HG02571 (cell line): ENCODE measurements at regions not wholly inside any gene's neighbourhood (a gene's known extent, or its start where the extent isn't known, plus 50 kb on each side); places are given as distances from the start of the nearest gene placed in this dataset.
"Not testable (repeated sequence)": the region's sequence is repeated elsewhere in the genome, so short reads cannot be mapped to it uniquely, and the experiment has no call there.

Experiments
- ATAC-seq: cut with Tn5 transposase; IDR thresholded peaks from one replicate; pipeline ENCODE4 v1.9.1; 2021; ENCODE audit warnings: mild to moderate bottlenecking, moderate library complexity; ENCODE audit not compliant: unreplicated experiment

- ATAC-seq: not testable (repeated sequence)
Observed at GRCh38 chr18:14460364-14460763, 83.0 kb downstream of the POTEC start.

GRCh38 chr18:14459826-14460225 is 83.6 kb downstream of the POTEC start:
- ATAC-seq: not testable (repeated sequence)

DNA sequence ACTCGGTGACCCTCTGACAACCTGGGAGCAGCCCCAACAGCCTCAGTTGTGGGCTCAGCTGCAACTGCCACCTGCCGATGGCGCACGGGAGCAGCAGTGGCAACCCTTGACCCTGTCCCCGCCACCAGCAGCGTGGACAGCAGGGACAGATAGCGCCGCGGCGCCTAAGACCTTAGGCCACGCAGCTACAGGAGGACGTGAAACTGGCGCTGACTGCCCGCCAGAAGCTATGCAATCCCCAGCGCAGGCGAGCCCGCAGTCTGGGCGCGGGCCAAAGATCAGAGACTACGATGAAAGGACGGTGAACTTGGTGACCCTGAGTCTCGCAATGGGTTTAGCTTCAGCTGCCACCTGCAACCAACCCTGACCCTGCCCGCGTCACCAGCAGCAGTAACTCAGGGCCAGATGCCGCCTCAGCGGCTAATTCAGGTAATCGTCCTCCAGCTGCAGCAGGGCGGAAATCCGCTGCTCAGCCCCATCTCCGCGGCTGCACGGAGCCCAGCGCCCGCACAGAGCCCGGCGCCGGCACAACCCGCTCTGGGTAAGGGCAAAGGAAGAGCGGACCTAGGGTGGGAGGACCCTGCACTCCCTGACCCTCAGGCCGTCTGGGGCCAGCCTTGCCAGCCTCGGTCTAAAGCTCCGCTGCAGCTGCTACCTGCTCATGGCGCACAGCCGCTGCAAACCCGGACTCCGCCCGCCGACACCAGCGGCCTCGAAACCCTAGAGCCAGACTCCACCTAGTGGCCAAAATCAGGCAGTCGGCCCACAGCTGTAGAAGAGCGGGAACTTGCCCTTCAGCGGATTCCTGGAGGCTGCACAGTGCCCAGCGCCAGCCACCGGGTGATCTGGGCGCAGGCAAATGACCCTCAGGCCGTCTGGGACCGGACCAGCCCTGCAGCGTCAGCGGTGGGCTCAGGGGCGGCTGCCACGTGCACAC is 85.1 kb downstream of the POTEC start:
- not testable (repeated sequence) for ATAC-seq

- ATAC-seq: not testable (repeated sequence)
Observed at GRCh38 chr18:14450637-14451009, 92.8 kb downstream of the POTEC start.

- ATAC-seq: not testable (repeated sequence)
Observed at GRCh38 chr18:14449995-14450636, 93.3 kb downstream of the POTEC start.

- ATAC-seq: not testable (repeated sequence)
Observed at GRCh38 chr18:14449062-14449461, 94.3 kb downstream of the POTEC start.

- ATAC-seq: not testable (repeated sequence)
Observed at GRCh38 chr18:14447715-14448114, 95.7 kb downstream of the POTEC start.

DNA sequence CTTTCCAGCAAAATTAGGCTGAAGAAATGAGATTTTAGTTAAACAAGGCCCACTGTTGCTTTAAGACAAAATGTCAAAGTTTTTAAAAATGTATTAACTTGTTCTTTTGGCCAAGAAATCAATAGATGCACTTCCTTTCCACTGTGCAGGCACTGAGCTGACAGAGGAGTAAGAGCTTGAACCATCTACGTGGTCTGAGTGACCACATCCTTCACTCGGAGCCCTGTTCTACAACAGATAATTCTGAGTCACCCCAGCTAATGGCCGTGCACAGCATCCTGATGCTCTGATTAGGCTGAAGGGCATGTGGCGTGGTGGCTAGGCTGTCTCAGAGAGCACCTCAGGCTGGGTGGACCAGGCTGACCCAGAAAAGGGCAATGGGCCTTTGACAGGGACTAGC is 107.9 kb downstream of the POTEC start:
- not testable (repeated sequence) for ATAC-seq

- ATAC-seq: not testable (repeated sequence)
Observed at GRCh38 chr18:14432371-14432770, 111.0 kb downstream of the POTEC start.

- ATAC-seq: not testable (repeated sequence)
Observed at GRCh38 chr18:14431031-14431521, 112.3 kb downstream of the POTEC start.

DNA sequence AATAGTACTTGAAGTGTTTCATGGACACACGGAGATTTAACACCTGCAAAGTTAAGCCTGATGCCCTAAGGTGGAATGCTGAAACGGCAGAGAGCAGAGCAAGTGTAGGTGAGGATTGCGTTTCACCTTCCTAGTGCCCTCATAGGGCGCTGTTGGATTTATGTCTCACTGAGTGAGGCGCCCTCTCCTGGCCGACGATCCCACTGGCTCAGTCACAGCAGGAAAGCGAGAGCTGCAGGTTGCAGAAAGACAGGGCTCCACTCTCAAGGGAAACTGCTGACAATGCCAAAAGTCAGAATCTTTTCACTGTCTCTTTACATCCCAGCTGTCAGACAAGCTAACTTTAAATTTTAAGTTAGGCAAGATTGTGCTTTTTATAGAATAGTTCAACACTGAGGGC is 127.6 kb downstream of the POTEC start:
- ATAC-seq: not testable (repeated sequence)

GRCh38 chr18:14415399-14415798 is 128.0 kb downstream of the POTEC start:
- not testable (repeated sequence) for ATAC-seq

DNA sequence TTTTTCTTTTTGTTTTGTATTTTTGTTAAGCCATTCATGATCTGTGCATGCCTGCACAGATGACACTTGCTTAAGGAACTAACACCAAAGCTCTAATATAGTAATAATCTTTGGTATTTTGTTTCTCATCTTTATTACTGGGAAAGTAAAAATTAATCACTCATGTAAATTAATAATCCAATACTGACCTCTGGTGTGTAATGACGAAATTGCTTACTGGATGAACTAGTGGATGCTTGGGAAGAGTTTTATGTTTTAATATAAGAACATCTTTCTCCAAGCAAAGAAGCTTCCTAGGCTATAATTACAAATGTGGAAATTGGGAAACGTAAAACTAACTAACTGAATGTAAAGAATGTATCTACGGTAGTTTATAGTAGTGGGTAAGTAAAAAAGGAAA is 147.9 kb downstream of the POTEC start:
- ATAC-seq: not testable (repeated sequence)

DNA sequence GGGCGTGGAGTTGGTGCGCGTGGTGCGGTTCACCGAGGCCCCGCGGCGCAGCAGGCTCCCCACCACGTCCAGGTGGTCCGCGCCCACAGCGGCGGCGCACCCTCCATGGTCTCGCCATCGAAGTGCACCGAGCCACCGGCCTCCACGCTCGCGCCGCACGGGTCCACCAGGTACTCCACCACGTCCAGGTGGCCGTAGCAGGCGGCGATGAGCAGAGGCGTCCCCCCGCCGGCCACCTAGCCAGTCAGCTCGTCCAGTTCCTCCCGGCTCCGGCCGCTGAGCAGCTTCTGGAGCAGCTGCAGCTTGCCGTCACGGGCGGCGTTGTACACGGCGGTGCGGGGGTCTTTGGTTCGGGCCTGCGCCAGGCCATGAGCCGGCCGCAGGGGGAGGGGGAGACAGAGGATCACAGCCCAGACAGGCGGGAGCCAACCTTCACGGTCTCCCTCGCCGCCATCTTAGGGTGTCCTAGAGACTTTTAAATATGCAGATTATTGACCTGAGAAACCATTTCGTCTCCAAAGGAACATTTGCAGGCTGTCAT is 149.8 kb downstream of the POTEC start:
- not testable (repeated sequence) for ATAC-seq

DNA sequence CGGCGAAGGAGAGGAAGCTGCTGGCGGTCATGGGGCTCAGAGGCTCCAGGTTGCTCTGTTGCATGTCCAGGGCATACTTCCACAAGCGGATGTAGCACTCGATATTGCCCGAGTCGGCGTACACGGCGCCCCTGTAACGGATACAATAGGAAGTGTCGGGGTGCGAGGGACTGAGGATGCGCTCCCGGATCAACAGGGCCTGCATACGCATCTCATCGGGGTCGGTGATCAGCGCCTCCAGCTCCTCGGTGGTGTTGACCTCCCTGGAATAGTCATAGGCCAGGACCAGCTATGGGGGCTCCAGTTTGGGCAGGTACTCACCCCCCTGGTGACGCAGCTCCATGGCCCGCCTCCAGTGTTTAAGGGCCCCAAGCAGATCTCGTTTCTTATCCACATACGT is 150.8 kb downstream of the POTEC start:
- ATAC-seq: not testable (repeated sequence)

- not testable (repeated sequence) for ATAC-seq
Observed at GRCh38 chr18:14384961-14385360, 158.4 kb downstream of the POTEC start.

DNA sequence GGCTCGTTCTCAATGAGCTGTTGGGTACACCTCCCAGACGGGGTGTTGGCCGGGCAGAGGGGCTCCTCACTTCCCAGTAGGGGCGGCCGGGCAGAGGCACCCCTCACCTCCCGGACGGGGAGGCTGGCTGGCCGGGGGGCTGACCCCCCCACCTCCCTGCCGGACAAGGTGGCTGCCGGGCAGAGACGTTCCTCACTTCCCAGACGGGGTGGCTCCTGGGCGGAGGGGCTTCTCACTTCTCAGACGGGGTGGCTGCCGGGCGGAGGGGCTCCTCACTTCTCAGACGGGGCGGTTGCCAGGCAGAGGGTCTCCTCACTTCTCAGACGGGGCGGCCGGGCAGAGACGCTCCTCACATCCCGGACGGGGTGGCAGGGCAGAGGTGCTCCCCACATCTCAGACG is 160.7 kb downstream of the POTEC start:
- not testable (repeated sequence) for ATAC-seq

GRCh38 chr18:14379489-14379888 is 163.9 kb downstream of the POTEC start:
- ATAC-seq: not testable (repeated sequence)

GRCh38 chr18:14378376-14378775 is 165.0 kb downstream of the POTEC start:
- ATAC-seq: not testable (repeated sequence)

DNA sequence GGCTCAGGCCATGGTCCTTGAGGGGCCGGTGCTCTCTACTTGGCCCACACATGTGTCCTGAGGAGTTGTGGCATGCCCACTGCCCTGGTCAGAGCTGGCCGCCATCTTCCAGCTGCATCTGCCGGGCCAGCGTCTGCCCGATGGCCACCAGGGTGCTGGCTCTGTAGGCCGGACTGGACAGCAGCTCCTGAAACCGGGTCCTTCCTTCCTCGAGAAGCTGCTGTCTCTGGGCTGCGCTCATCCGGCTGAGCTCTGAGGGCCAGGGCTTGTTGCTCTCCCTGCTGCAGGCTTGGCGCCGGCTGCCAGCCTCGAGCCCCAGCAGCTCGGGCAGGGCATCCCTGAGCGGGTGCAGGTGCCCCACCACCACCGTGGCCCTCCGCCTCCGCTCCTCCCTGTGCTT is 182.1 kb downstream of the POTEC start:
- not testable (repeated sequence) for ATAC-seq

GRCh38 chr18:14357553-14358297 is 185.7 kb downstream of the POTEC start:
- not testable (repeated sequence) for ATAC-seq
